Ascending aorta (tissue), 2 donors: ENCODE measurements at regions not wholly inside any gene's neighbourhood (a gene's known extent, or its start where the extent isn't known, plus 50 kb on each side); places are given as distances from the start of the nearest gene placed in this dataset.

ENCODE experiments used
- DNase-seq, 2 donors: peaks; one replicate each; pipeline ENCODE4 v3.0.0-alpha.2; 2019; ENCODE audit warnings: low spot score in 2 of 2
- H3K27ac ChIP-seq, 2 donors: fragments of 200-600 bp; sonication (generic); one replicate each; pipeline ENCODE4 v1.5.1; 2016 to 2017; ENCODE audit warnings: mild to moderate bottlenecking in 1 of 2
- H3K27me3 ChIP-seq: fragments of 200-600 bp; sonication (generic); one replicate; pipeline ENCODE4 v1.5.1; 2017
- H3K36me3 ChIP-seq, 2 donors: fragments of 200-600 bp; sonication (generic); one replicate each; pipeline ENCODE4 v1.5.1; 2016
- H3K4me1 ChIP-seq, 2 donors: fragments of 200-600 bp; sonication (generic); one replicate each; pipeline ENCODE4 v1.5.1; 2016 to 2017; ENCODE audit warnings: mild to moderate bottlenecking in 1 of 2
- H3K4me3 ChIP-seq, 2 donors: fragments of 200-600 bp; sonication (generic); one replicate each; pipeline ENCODE4 v1.5.1; 2016 to 2017; ENCODE audit warnings: mild to moderate bottlenecking in 1 of 2
- H3K9me3 ChIP-seq, 2 donors: fragments of 200-600 bp; sonication (generic); one replicate each; pipeline ENCODE4 v1.5.1; 2016
- intact Hi-C: fragments of 100-400 bp; cut with DNase I; formaldehyde crosslinking; loops from one replicate; pipeline ENCODE4 v1.15.1; 2023
- TF ChIP-seq, protein P1 (sequence below), 3 experiments: fragments of 200-600 bp in 2 of 3; fragments of 450-650 bp in 1 of 3; sonication (generic) in 2 of 3; IDR thresholded peaks; one replicate each; pipeline ENCODE4 v1.5.1; 2016 to 2019; ENCODE audit warnings: antibody characterized with exemption in 3 of 3, mild to moderate bottlenecking in 1 of 3, moderate library complexity in 1 of 3

DNA sequence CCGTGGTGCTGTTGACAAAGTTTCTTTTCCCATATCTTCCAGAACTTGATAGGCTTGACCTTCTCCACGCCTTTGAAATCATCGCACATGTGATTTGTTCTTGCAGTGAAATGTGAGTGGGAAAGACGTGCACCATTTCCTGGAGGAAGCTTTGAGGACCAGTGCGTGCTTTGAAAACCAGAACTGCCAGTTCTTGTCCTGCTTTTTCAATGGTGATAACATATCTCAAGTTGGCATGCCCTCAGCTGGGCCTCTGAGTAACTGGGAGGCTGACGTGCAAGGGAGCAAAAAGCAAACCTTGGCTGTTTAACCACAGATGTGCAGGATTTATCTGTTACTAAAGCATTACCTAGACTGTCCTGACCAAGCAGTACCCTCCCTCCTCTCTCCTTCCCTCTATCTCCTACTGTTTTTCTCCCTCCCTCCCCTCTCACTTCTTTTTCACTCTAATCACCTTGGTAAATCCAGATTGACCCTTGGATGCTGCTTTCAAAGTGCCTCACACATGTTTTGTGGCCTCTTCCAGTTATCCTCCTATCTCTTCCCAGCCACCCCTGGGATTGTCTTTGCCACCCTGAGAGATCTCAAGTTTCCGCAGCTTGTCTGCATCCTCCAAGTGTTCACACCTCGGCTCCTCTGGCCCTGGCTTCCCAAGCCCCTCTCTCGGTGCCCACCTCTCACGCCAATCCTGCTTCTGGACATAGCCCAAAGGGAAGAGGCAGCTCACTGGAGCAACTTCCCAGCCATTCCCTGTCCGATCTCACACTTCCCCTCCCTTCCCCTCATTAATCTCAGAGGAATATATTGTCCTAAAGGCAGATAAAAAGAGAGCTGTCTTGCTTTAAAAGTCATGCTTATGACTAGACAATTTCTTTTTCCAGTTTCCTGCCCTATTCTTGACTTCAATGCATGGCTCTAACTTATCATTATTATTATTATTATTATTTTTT is 198.3 kb downstream of the ERCC6L2 start:
- H3K27ac ChIP-seq, result no peak overlapping the region
- TF ChIP-seq, protein P1, sequence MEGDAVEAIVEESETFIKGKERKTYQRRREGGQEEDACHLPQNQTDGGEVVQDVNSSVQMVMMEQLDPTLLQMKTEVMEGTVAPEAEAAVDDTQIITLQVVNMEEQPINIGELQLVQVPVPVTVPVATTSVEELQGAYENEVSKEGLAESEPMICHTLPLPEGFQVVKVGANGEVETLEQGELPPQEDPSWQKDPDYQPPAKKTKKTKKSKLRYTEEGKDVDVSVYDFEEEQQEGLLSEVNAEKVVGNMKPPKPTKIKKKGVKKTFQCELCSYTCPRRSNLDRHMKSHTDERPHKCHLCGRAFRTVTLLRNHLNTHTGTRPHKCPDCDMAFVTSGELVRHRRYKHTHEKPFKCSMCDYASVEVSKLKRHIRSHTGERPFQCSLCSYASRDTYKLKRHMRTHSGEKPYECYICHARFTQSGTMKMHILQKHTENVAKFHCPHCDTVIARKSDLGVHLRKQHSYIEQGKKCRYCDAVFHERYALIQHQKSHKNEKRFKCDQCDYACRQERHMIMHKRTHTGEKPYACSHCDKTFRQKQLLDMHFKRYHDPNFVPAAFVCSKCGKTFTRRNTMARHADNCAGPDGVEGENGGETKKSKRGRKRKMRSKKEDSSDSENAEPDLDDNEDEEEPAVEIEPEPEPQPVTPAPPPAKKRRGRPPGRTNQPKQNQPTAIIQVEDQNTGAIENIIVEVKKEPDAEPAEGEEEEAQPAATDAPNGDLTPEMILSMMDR (IDR thresholded peaks at IDR 0.05), result no peak
- intact Hi-C loops, result no loop called here

DNA sequence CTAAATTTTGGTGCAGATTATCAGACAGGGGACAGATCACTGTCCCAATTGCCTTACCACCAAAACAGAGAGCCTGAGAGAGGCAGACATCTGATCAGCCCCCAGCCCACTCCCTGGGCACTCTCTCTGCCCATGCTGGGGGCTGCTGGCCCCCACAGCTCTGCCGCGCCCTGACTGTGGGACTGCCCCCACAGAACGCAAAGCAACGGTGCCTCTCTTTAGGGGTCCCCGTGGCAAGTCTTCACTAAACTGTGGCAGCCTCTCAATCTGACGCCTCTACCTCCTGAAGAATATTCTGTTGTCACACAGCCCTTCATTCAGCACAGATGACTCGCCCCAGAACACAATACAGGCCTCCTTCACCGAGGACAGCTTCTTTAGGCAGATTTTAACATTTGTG is 197.4 kb downstream of the ERCC6L2 start:
- Histone ChIP-seq H3K4me3 (no peak overlapping the region), H3K36me3 (no peaks in the 10 kb centered on the region), H3K4me1 (peaks cover 0 to 4% of the 10 kb centered on the region in 2 donors), H3K9me3 (no peaks in the 10 kb centered on the region), H3K27ac (no peak overlapping the region), H3K27me3 (no peaks in the 10 kb centered on the region)
- intact Hi-C loops, result no loop called here
- TF ChIP-seq, protein P1 (IDR thresholded peaks at IDR 0.05), result no peak
- DNase-seq, result no peak

More for the DNA sequence above, 198.3 kb downstream of the ERCC6L2 start:
- no peaks in the 10 kb centered on the region for H3K4me1 ChIP-seq
- H3K4me3 ChIP-seq, result no peak overlapping the region
- no peaks in the 10 kb centered on the region for H3K36me3 ChIP-seq
- H3K9me3 ChIP-seq, result no peaks in the 10 kb centered on the region
- H3K27me3 ChIP-seq, result no peaks in the 10 kb centered on the region
- no peak for DNase-seq

DNA sequence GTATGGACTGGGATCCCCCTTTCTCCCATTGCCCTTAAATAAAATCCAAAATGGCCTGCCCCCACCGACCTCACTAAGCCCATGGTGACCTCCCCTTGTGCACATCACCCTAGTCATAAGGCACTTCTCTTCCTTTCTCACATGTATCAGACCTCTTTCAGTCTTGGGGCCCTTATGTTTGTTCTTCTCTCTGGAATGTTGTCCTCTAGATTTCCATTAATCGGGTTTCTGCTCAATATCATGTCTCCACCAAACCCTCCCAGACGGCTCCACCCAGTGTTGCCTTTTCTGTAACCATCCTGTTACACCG is 196.3 kb downstream of the ERCC6L2 start:
- H3K27ac ChIP-seq, result no peak overlapping the region
- intact Hi-C loops, result no loop called here
- H3K4me3 ChIP-seq, result no peak overlapping the region
- no peaks in the 10 kb centered on the region for H3K36me3 ChIP-seq
- TF ChIP-seq, protein P1 (IDR thresholded peaks at IDR 0.05), result no peak
- H3K9me3 ChIP-seq, result no peaks in the 10 kb centered on the region
- H3K4me1 ChIP-seq, result peaks cover 0 to 10% of the 10 kb centered on the region in 2 donors
- H3K27me3 ChIP-seq, result no peaks in the 10 kb centered on the region
- no peak for DNase-seq

DNA sequence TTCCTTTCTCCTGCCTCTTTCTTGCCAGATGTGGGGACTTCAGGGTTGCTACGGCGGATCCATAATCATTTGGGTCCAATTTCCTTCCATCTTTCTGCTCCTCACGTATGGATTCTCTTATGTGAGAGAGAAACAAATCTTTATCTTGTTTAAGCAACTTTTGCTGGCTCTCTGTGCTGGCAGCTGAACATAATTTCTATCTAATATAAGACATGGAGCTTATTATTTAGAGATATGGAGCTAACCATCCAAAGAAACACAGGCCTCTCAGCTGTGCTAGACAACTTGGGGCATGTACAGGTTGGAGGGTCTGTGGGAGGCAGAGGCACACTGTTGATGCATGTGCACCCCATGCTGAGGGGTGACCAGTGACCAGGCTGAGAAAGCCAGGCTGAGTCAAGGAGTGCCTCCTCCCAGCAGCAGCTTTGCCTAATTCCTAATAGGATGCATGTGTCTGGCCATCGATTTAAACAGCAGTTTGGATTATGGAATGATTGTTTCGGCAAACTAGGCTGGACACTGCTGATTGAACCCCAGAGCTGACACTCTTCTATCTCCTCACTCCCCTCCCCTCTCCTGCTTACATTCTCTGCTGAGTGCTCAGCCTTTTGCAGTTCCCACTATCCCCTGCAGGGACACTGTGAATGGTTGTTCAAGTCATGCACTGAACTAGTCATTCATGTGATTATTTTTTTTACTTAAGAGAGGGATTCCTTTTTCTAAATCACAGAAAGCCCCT is 195.8 kb downstream of the ERCC6L2 start:
- H3K9me3 ChIP-seq, result no peaks in the 10 kb centered on the region
- no peak overlapping the region for H3K4me3 ChIP-seq
- no peak overlapping the region for H3K27ac ChIP-seq
- no peaks in the 10 kb centered on the region for H3K27me3 ChIP-seq
- intact Hi-C loops, result no loop called here
- DNase-seq, result no peak
- TF ChIP-seq, protein P1 (IDR thresholded peaks at IDR 0.05), result peak in 2 of 3 experiments; percentile 20 to 24
- peaks cover 0 to 13% of the 10 kb centered on the region in 2 donors for H3K4me1 ChIP-seq
- no peaks in the 10 kb centered on the region for H3K36me3 ChIP-seq

DNA sequence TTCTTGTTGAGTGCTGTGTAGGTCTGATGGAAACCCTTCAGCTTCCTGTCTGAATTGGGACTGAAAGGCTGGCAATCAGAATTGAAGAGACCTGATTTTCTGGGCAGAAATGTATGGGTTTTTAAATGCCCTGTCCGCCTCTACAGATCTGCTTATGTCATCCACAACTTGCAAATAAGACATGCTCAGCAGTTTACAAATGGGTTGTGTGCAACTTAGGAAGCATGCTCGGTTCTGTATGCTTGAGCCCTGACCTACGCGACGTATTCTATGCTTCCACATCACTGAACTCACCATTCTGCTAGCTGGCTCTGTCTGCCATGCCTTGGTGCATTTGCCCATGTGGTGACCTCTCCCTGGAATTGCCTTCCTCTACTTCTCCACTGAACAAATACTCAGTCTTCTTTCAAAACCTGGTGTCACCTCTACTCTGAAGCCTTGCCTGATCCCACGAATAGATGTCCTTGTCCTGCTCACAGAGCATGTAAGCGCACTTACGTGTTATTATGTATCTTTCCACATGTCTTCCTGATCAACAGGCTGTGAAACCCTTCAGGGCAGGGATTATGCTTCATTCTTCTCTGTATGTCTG is 194.2 kb downstream of the ERCC6L2 start:
- peaks cover 0 to 13% of the 10 kb centered on the region in 2 donors for H3K4me1 ChIP-seq
- no peaks in the 10 kb centered on the region for H3K9me3 ChIP-seq
- intact Hi-C loops, result no loop called here
- no peaks in the 10 kb centered on the region for H3K36me3 ChIP-seq
- no peak overlapping the region for H3K27ac ChIP-seq
- TF ChIP-seq, protein P1 (IDR thresholded peaks at IDR 0.05), result no peak
- no peak overlapping the region for H3K4me3 ChIP-seq
- no peak for DNase-seq
- no peaks in the 10 kb centered on the region for H3K27me3 ChIP-seq
